HG03342 (cell line): ENCODE measurements at regions not wholly inside any gene's neighbourhood (a gene's known extent, or its start where the extent isn't known, plus 50 kb on each side); places are given as distances from the start of the nearest gene placed in this dataset.
"Not testable (repeated sequence)": the region's sequence is repeated elsewhere in the genome, so short reads cannot be mapped to it uniquely, and the experiment has no call there.

Source experiments
- ATAC-seq: cut with Tn5 transposase; IDR thresholded peaks from one replicate; pipeline ENCODE4 v1.9.1; 2021; ENCODE audit warnings: mild to moderate bottlenecking, moderate library complexity; ENCODE audit not compliant: unreplicated experiment

DNA sequence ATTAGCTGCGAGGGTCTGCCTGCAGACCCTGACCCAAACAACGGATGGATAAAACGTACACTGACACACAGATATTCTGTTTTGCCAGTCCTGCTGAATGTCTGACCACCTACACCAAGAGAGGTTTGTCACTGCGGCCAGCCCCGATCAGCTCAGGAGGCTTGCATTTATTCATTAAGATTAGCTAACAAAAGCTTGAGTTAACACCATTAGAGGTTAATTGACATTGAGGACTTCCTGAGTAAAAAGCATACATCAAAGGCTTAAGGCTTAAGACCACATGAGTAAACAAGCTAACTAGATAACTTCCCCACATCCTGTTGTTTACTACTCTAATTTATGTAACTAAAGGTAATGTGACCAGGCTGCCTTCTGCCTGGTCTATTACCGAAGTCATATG, 198.1 kb upstream of the TRPC7 start:
- no peak for ATAC-seq

GRCh38 chr5:136560126-136560525, 194.8 kb upstream of the TRPC7 start:
- ATAC-seq: no peak

DNA sequence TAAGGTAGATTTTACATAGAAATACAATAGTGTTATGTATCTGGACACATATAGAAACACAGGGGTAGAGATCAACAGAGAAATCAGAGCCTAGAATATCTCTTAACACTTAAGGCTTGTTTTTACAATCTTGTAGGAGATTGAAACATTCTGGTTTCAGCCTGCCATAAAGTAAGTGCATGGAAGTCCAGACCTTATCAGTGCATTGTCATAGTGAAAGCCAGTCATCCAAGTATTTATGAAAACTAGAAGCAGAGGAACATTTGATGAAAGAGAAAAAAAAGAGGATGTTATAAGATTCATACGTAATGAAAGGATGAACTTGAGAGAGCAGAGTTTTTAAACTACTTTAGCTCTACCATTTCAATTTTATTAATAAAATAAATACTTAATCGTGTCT, 194.3 kb upstream of the TRPC7 start:
- ATAC-seq: no peak

DNA sequence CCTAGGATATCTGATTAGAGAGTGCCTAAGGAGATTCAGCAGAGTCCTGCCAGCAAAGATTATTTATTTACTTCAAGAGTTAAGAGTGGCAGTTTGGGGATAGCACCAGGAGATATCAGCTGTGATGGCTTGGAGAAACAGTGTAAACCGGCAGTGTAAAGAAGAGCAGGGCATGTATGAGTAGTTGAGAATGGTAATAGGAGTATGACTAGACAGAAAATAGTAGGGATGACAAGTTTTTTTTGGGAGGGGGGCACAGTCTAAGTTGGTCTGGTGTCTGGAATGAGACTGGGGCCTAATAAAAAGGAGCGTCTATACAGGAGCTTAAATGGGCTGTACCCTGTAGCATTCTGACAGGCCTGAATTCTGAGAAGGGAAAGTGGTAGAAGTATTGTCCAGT, 181.8 kb upstream of the TRPC7 start:
- not testable (repeated sequence) for ATAC-seq

DNA sequence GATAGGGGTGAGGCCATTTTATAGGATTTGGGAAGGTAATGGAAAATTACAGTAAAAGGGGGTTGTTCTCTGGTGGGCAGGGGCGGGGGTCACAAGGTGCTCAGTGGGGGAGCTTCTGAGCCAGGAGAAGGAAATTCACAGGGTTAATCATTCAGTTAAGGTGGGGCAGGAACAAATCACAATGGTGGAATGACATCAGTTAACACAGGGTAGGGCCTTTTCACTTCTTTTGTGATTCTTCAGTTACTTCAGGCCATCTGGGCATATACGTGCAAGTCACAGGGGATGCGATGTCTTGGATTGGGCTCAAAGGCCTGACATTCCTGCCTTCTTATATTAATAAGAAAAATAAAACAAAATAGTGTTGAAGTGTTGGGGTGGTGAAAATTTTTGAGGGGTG, 181.1 kb upstream of the TRPC7 start:
- ATAC-seq: not testable (repeated sequence)

- ATAC-seq: not testable (repeated sequence)
Observed at GRCh38 chr5:136545031-136545430, 179.7 kb upstream of the TRPC7 start.

DNA sequence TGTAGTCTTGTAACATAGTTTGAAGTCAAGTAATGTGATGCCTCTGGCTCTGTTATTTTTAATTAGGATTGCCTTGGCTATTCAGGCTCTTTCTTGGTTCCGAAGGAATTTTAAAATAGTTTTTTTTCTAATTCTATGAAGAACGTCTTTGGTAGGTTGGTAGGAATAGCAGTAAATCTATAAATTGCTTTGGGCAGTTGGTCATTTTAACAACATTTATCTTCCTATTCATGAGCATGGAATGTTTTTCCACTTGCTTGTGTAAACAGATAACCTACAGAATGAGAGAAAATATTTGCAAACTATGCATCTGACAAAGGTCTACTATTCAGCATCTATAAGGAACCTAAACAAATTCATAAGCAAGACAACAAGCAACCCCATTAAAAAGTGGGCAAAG, 173.2 kb upstream of the TRPC7 start:
- ATAC-seq: no peak

DNA sequence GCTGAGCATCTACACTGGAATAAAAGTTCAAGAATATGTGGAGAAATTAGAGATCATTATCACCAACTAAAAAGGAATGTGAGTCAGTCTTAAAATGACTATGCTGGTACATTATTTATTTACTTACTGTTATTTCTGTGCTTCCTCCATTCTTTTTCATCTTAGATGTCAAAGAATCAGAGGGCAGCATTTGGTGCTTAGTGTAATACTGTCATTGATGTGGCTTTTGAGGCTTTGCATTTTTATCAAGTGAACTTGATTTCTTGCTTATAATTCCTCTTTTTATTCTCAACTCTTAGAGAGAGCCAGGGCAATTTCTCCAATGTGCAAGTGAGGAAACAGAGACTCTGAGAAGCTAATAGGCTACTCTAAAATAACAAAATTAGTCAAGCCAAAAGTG, 163.7 kb upstream of the TRPC7 start:
- ATAC-seq: no peak

DNA sequence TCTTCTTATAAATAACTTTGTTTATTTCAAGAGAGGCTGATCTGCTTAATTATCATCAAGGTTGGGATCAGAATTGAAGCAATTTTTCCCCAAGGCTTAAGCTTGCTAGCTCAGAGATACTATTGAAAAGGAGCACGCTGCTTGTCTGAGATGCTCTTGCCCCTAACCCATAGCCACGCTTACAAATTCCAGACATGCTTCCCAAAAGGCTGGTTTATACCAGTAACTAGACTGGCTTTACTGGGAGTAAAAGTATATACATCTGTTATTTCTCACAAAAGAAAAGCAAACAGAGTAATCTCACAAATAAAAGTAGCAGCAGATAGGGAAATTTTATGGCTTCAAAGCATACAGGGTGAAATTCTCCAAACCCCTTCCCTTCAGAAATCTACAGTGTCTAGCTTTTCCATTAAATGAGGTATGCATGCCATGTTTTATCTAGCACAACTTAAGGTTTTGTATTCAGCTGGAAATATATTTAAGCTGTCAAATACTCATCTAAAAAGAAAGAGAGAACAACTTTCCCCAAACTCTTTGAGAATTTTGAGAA, 163.2 kb upstream of the TRPC7 start:
- no peak for ATAC-seq

DNA sequence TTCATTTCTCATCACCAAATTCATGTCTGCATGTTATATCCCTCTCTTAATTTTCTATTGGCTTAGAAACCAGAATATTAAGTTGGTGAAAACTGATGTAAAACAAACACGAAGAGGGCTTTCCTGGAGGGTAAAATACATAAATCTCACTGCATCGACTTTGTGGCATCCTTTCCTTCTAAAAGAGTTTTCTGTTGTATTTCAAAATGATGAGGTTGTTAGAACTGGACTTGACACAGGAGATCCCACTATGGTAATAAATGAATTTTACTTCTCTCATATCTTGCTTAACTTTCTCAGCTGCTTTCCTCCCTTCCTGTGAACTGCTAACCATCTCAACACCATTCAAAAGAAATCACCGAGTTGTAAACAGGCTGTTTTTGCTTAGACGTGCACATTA, 162.0 kb upstream of the TRPC7 start:
- ATAC-seq: no peak

GRCh38 chr5:136526791-136527190, 161.4 kb upstream of the TRPC7 start:
- ATAC-seq: no peak

DNA sequence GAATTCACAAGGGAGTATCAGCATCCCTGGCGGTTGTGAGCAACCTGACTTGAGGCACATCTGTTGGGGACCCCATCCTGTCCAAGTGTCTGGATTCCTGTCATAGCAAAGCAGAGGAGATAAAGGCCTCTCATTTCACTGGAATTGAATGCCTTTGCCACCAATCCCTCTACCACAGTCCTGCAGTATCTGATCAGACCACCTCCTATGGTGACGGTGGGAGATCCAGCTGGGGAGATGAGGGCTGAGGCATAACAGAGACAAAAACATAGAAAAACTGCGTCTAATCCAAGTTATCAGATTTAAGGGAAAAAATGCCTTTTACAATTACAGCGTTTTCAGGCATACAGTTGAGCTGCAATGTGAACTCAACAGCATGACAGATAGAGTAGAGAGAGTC, 160.7 kb upstream of the TRPC7 start:
- no peak for ATAC-seq

- no peak for ATAC-seq
Observed at GRCh38 chr5:136525597-136525996, 160.3 kb upstream of the TRPC7 start.

DNA sequence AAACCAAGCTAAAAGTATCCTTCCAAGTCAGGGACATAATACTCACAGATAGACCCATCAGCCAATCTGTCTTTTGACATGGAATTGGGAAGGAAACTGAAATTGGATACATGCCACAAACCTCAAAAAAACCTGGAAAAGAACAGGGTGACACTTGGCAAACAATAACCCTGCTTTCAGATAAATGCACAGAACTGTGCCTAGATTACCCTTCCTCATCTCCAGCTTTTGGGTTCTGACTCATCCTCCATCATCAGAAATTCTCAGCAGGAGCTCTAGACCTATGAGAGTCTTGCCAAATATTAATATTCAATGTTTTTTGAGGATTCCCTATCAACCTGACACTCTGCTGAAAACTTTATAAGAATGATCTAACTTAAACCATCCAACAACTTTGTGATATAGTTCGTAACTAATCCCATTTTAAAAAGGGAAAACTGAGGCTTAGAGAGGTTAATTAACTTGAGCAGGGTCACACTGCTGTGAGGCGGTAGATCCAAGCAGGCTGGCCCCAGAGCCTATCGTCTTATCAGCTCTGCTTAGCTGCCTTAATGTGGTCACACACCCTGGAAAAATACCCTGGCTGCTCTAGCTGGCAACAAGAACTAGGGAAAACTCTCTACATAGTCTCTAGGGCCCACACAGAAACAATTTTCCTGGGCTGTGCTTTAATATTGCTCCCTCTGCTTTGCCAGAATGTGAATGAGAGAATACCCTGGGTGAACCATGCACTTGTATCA, 157.0 kb upstream of the TRPC7 start:
- no peak for ATAC-seq

DNA sequence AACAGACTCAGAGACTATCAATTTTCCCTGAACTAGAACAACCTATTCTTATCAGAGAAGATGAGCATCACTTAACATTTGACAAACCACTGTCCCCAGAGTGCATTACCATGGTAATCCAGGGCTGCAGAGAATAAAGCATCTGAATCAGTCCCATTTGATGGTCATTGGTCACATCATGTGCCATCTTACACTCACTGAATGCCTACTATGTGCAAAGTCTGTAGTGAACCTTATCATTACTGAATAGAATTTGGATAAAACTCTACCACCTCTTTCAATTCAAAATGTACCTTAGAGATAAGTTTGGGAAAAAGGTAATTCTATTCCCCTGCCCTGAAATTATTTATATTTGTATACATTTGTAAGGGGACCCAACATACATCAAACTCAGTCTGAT, 156.4 kb upstream of the TRPC7 start:
- ATAC-seq: no peak

- no peak for ATAC-seq
Observed at GRCh38 chr5:136518814-136519213, 153.5 kb upstream of the TRPC7 start.

DNA sequence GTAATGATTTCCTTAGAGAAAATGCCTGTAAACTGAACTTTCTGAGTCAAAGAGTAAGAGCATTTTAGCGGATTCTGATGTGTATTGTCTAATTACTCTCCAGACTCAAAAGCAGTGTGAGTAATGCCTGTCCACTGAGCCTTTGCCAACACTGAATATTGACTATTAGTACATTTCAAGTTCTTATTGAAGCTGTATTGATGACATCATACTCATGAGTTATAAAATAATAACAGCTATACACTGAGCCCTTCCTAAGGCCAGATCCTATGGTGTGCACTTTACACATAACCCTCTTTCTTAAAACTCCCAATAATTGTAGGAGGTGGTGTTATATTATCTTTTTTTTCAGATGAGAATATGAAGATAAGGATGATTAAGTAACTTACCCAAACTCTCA, 152.8 kb upstream of the TRPC7 start:
- ATAC-seq: no peak

- no peak for ATAC-seq
Observed at GRCh38 chr5:136517755-136518154, 152.4 kb upstream of the TRPC7 start.

GRCh38 chr5:136516637-136517036, 151.3 kb upstream of the TRPC7 start:
- ATAC-seq: no peak

DNA sequence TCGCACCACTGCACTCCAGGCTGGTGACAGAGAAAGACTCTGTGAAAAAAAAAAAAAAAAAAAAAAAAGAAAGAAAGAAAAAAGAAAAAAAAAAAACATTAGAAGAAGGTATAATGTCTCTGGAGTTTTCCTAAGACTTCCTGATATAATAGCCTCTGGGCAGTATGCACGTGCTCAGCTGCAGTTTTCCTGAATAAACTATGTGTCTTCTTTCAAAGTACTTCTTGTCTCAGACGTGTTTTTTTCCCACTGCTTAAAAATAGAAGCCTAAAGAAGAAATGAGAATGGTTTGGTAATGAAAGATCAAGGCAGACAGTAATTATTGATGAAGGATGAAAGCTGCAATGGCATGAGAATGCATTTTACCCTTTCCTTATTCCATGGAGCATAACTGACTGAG, 148.1 kb upstream of the TRPC7 start:
- no peak for ATAC-seq

DNA sequence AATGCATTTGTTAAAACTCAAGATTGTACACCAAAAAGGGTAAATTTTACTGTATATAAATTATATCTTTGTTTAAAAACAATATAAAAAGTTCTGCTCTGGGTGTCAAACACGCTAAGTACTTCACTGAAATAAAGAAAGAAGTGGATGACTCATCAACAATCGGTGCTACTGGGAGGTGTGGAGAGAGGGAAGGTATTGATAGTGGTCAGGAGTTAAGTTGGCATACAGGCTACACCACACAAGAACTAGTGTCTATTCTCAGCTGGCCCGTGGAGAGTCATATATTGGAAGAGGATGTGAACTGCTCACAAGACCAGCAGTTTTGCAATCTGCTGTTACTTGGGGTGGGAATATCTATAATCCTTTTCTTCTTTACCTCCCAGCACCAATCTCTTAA, 145.7 kb upstream of the TRPC7 start:
- ATAC-seq: no peak

GRCh38 chr5:136510481-136510880, 145.1 kb upstream of the TRPC7 start:
- no peak for ATAC-seq

DNA sequence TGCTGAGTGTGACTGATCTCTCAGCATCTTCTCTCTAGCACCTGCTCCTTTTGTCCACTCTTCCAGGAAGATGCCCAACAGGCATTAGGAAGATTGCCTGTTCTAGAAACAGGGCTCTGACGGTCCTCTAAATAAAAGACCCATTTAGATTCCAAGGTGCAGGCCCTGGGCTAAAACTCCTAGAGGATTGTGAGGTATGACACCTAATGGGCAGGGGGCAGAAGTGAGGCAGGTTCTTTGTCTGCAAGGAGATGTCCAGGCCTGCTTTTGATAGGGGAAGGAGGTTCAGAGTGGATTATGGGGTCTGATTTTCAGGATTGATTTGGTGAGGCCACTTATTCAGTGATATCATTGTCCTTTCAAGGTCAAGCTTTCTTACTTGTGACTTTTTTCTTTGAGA, 140.8 kb upstream of the TRPC7 start:
- ATAC-seq: no peak
